HCT116 (cell line): ENCODE measurements at regions not wholly inside any gene's neighbourhood (a gene's known extent, or its start where the extent isn't known, plus 50 kb on each side); places are given as distances from the start of the nearest gene placed in this dataset.

Source experiments
- ATAC-seq: fragments of 200-7000 bp; cut with Tn5 transposase; 2 replicates; pipeline ENCODE4 v1.9.1; 2020; ENCODE audit warnings: mild to moderate bottlenecking, moderate library complexity
- BruUV-seq: library from RNA; stranded (reverse); fragments of 400-500 nt; replicated peaks from 2 replicates; lab custom pipeline; 2021; lab: Mats Ljungman, UMichigan
- CTCF ChIA-PET: fragments of 300-600 bp; sonication (Branson Sonifier 250); formaldehyde crosslinking; loops from one replicate; lab custom pipeline; 2021; ENCODE audit warnings: antibody characterized with exemption; lab: Charles Lee
- POLR2A ChIA-PET: fragments of 300-600, 350-600 bp; sonication (Branson Sonifier 250); formaldehyde crosslinking; loops from one replicate; lab custom pipeline; 2021; ENCODE audit warnings: antibody characterized with exemption; lab: Charles Lee
- RAD21 ChIA-PET, 2 experiments: fragments of 300-600 bp; sonication (Branson Sonifier 250); formaldehyde crosslinking; loops; one replicate each; lab custom pipeline; 2023; ENCODE audit warnings: low total read pairs in 2 of 2; ENCODE audit not compliant: uncharacterized antibody in 2 of 2, unreplicated experiment in 2 of 2, low non-redundant PET in 1 of 2; lab: Charles Lee
- DNase-seq: peaks from one replicate; pipeline ENCODE4 v3.0.0-alpha.2; 2010; ENCODE audit warnings: low read depth, low spot score
- H2AFZ ChIP-seq: fragments of 200-600 bp; shearing (Covaris generic), sonication (generic); 2 replicates; pipeline ENCODE4 v1.6.1; 2017; ENCODE audit warnings: low read depth, mixed run types, mixed read lengths, antibody characterized with exemption, low read length; ENCODE audit not compliant: poor library complexity, severe bottlenecking
- H3K27ac ChIP-seq: 2 replicates; pipeline ENCODE4 v1.5.1; 2012; ENCODE audit warnings: low read depth, low read length
- H3K27me3 ChIP-seq: fragments of 200-600 bp; sonication (generic); 2 replicates; pipeline ENCODE4 v1.6.1; 2016; ENCODE audit warnings: mixed run types, low read length, mixed read lengths; ENCODE audit not compliant: insufficient read depth
- H3K36me3 ChIP-seq, 2 experiments: fragments of 200-500 bp in 1 of 2; fragments of 200-600 bp in 1 of 2; sonication (Bioruptor generic) in 1 of 2; sonication (generic) in 1 of 2; 2 replicates each; pipeline versions ENCODE4 v1.5.1 to v1.6.1; 2014 to 2016; ENCODE audit warnings: low read length in 2 of 2, inconsistent platforms in 1 of 2, mixed read lengths in 1 of 2, mixed run types in 1 of 2; ENCODE audit not compliant: insufficient read depth in 2 of 2, control insufficient read depth in 1 of 2
- H3K4me1 ChIP-seq, 2 experiments: fragments of 200-600 bp in 1 of 2; sonication (generic) in 1 of 2; 2 replicates each; pipeline versions ENCODE4 v1.5.1 to v1.6.1; 2012 to 2017; ENCODE audit warnings: low read length in 2 of 2, inconsistent platforms in 1 of 2, mild to moderate bottlenecking in 1 of 2, mixed read lengths in 1 of 2, mixed run types in 1 of 2, moderate library complexity in 1 of 2; ENCODE audit not compliant: insufficient read depth in 2 of 2, control insufficient read depth in 1 of 2
- H3K4me2 ChIP-seq: fragments of 200-600 bp; sonication (generic); 2 replicates; pipeline ENCODE4 v1.6.1; 2017; ENCODE audit warnings: mixed run types, low read length, mixed read lengths
- H3K4me3 ChIP-seq, 2 experiments: fragments of 200-600 bp in 1 of 2; sonication (generic) in 1 of 2; replicated peaks in 1 of 2; 2 replicates each; pipeline ENCODE4 v1.5.1; 2011 to 2016; ENCODE audit warnings: low read length in 2 of 2, control low read depth in 1 of 2, low read depth in 1 of 2, mild to moderate bottlenecking in 1 of 2, mixed read lengths in 1 of 2, mixed run types in 1 of 2
- H3K79me2 ChIP-seq: fragments of 200-600 bp; sonication (generic); 2 replicates; pipeline ENCODE4 v1.6.1; 2017; ENCODE audit warnings: mild to moderate bottlenecking, mixed run types, low read length, moderate library complexity, mixed read lengths; ENCODE audit not compliant: insufficient read depth
- H3K9ac ChIP-seq: fragments of 200-600 bp; sonication (generic); 2 replicates; pipeline ENCODE4 v1.6.1; 2016; ENCODE audit warnings: low read length, mixed read lengths
- H3K9me2 ChIP-seq: fragments of 200-600 bp; sonication (generic), shearing (Covaris generic); 2 replicates; pipeline ENCODE4 v1.6.1; 2017; ENCODE audit warnings: mixed run types, mild to moderate bottlenecking, moderate library complexity; ENCODE audit not compliant: insufficient read depth
- H3K9me3 ChIP-seq, 2 experiments: fragments of 200-500 bp in 1 of 2; fragments of 200-600 bp in 1 of 2; sonication (Bioruptor generic) in 1 of 2; sonication (generic) in 1 of 2; 2 replicates each; pipeline ENCODE4 v1.6.1; 2014 to 2017; ENCODE audit warnings: low read length in 2 of 2, mixed read lengths in 2 of 2, inconsistent platforms in 1 of 2, low read depth in 1 of 2, mild to moderate bottlenecking in 1 of 2, mixed run types in 1 of 2, moderate library complexity in 1 of 2; ENCODE audit not compliant: control insufficient read depth in 1 of 2, insufficient read depth in 1 of 2
- H4K20me1 ChIP-seq: fragments of 200-600 bp; sonication (generic), shearing (Covaris generic); 2 replicates; pipeline ENCODE4 v1.6.1; 2017; ENCODE audit warnings: mixed run types, mild to moderate bottlenecking, moderate library complexity; ENCODE audit not compliant: insufficient read depth
- ATF3 ChIP-seq: IDR thresholded peaks from 2 replicates; pipeline ENCODE4 v1.6.1; 2012
- CBX3 ChIP-seq: IDR thresholded peaks from 2 replicates; pipeline ENCODE4 v1.6.1; 2012; ENCODE audit warnings: low read depth
- CEBPB ChIP-seq: IDR thresholded peaks from 2 replicates; pipeline ENCODE4 v1.6.1; 2012; ENCODE audit warnings: low read depth
- CTCF ChIP-seq, 3 experiments: fragments of 200-600 bp in 1 of 3; sonication (generic) in 1 of 3; IDR thresholded peaks in 2 of 3; conservative IDR thresholded peaks in 1 of 3; 2 replicates each; pipeline ENCODE4 v1.5.1; 2012 to 2017; ENCODE audit warnings: low read depth in 2 of 3, low read length in 2 of 3, antibody characterized with exemption in 1 of 3, borderline replicate concordance in 1 of 3, control low read depth in 1 of 3, mild to moderate bottlenecking in 1 of 3, mixed read lengths in 1 of 3, mixed run types in 1 of 3, moderate library complexity in 1 of 3; ENCODE audit not compliant: insufficient read depth in 1 of 3
- EGR1 ChIP-seq: IDR thresholded peaks from 2 replicates; pipeline ENCODE4 v1.6.1; 2012; ENCODE audit warnings: low read depth
- ELF1 ChIP-seq: IDR thresholded peaks from 2 replicates; pipeline ENCODE4 v1.6.1; 2012; ENCODE audit warnings: low read depth, borderline replicate concordance
- FOSL1 ChIP-seq: IDR thresholded peaks from 2 replicates; pipeline ENCODE4 v1.6.1; 2012; ENCODE audit warnings: low read depth
- JUND ChIP-seq: IDR thresholded peaks from 2 replicates; pipeline ENCODE4 v1.6.1; 2012
- MAX ChIP-seq: IDR thresholded peaks from 2 replicates; pipeline ENCODE4 v1.6.1; 2012
- POLR2AphosphoS5 ChIP-seq: IDR thresholded peaks from 2 replicates; pipeline ENCODE4 v1.6.1; 2011; ENCODE audit warnings: mild to moderate bottlenecking, low read depth, low read length, moderate library complexity
- REST ChIP-seq: IDR thresholded peaks from 2 replicates; pipeline ENCODE4 v1.6.1; 2012; ENCODE audit warnings: low read depth
- SIN3A ChIP-seq: IDR thresholded peaks from 2 replicates; pipeline ENCODE4 v1.6.1; 2012; ENCODE audit warnings: low read depth
- SP1 ChIP-seq: IDR thresholded peaks from 2 replicates; pipeline ENCODE4 v1.6.1; 2012; ENCODE audit warnings: low read depth
- SRF ChIP-seq: IDR thresholded peaks from 2 replicates; pipeline ENCODE4 v1.6.1; 2012; ENCODE audit warnings: low read depth
- TCF7L2 ChIP-seq: IDR thresholded peaks from 2 replicates; pipeline ENCODE4 v1.7.0; 2011; ENCODE audit warnings: borderline replicate concordance, inconsistent platforms; ENCODE audit not compliant: insufficient read depth, insufficient read length; ENCODE audit errors: extremely low read depth
- YY1 ChIP-seq: IDR thresholded peaks from 2 replicates; pipeline ENCODE4 v1.6.1; 2011; ENCODE audit warnings: low read length, low read depth, moderate library complexity, mild to moderate bottlenecking; ENCODE audit not compliant: insufficient replicate concordance; ENCODE audit errors: extremely low read depth
- ZBTB33 ChIP-seq: IDR thresholded peaks from 2 replicates; pipeline ENCODE4 v1.6.1; 2011; ENCODE audit warnings: mild to moderate bottlenecking, low read length, moderate library complexity; ENCODE audit not compliant: insufficient replicate concordance; ENCODE audit errors: extremely low read depth
- ZFX ChIP-seq: fragments of 450-650 bp; IDR thresholded peaks from 2 replicates; pipeline ENCODE4 v1.6.1; 2017
- intact Hi-C: fragments of 100-400 bp; cut with micrococcal nuclease; formaldehyde crosslinking; loops from 2 replicates; pipeline ENCODE4 v1.10.0; 2022

- H3K27ac ChIP-seq, result no peak overlapping the region
- no peak for ATAC-seq
Measured at GRCh38 chr6:170144571-170145271, 146.2 kb downstream of the DLL1 start.

More at GRCh38 chr6:170144571-170145271, 146.2 kb downstream of the DLL1 start:
- no peaks in the 10 kb centered on the region for H3K27me3 ChIP-seq
- H3K79me2 ChIP-seq, result no peaks in the 10 kb centered on the region
- POLR2A ChIA-PET, result no interaction called here
- H3K36me3 ChIP-seq, result no peaks in the 10 kb centered on the region
- no peaks in the 10 kb centered on the region for H3K9me2 ChIP-seq
- CTCF ChIA-PET, result no interaction called here
- peaks cover 7 to 11% of the 10 kb centered on the region in 2 experiments; a peak in 2 of 4 replicates for H3K9me3 ChIP-seq
- intact Hi-C loops, result no loop called here
- no peak overlapping the region for H3K9ac ChIP-seq
- DNase-seq, result no peak
- H2AFZ ChIP-seq, result no peak overlapping the region
- RAD21 ChIA-PET, result no interaction called here
- H3K4me2 ChIP-seq, result no peak overlapping the region
- no peaks in the 10 kb centered on the region for H4K20me1 ChIP-seq
- no peak overlapping the region for H3K4me3 ChIP-seq
- H3K4me1 ChIP-seq, result no peaks in the 10 kb centered on the region
- BruUV-seq, result no TSS peak
- TF ChIP-seq MAX (no peak), SP1 (no peak), TCF7L2 (no peak), SIN3A (no peak), ELF1 (no peak), CBX3 (no peak), SRF (no peak), ATF3 (no peak), YY1 (no peak), CTCF (IDR thresholded peaks at IDR 0.05 in 2 of 3, conservative IDR thresholded peaks at IDR 0.05 in 1 of 3; ENCODE audit: borderline replicate concordance in 1 of 3, insufficient read depth in 1 of 3, low read depth in 2 of 3, low read length in 2 of 3) (no peak), EGR1 (no peak), ZFX (no peak), FOSL1 (no peak), REST (no peak), ZBTB33 (no peak), POLR2AphosphoS5 (no peak), CEBPB (no peak), JUND (no peak)
- TF ChIP-seq, all 23 proteins: peak for 0
